H1 (cell line): ENCODE measurements at regions not wholly inside any gene's neighbourhood (a gene's known extent, or its start where the extent isn't known, plus 50 kb on each side); places are given as distances from the start of the nearest gene placed in this dataset.

ENCODE experiments used
- CTCF ChIA-PET: fragments of 300-600 bp; sonication (Branson Sonifier 250); formaldehyde crosslinking; loops from one replicate; lab custom pipeline; 2021; ENCODE audit not compliant: partially characterized antibody; lab: Charles Lee
- POLR2A ChIA-PET: fragments of 300-600 bp; sonication (Branson Sonifier 250); formaldehyde crosslinking; loops from one replicate; lab custom pipeline; 2021; ENCODE audit warnings: inconsistent platforms; ENCODE audit not compliant: partially characterized antibody; lab: Charles Lee
- DNase-seq, 2 experiments: peaks; one replicate each; pipeline versions ENCODE4 v3.0.0 to v3.0.0-alpha.2; 2010 to 2022; ENCODE audit warnings: low spot score in 2 of 2, low read depth in 1 of 2, mixed read lengths in 1 of 2
- FAIRE-seq: peaks from 2 replicates; lab custom pipeline; 2011; peaks lifted over from hg19 to GRCh38; lab: Jason Lieb, UNC
- H2AFZ ChIP-seq: 2 replicates; pipeline ENCODE4 v1.8.1; 2012; ENCODE audit warnings: low read length, inconsistent platforms
- H2AK5ac ChIP-seq: 2 replicates; pipeline ENCODE4 v1.6.1; 2013; ENCODE audit warnings: low read depth, low read length
- H2BK120ac ChIP-seq: replicated peaks from 2 replicates; pipeline ENCODE3; 2013; ENCODE audit warnings: low read depth, low read length, inconsistent platforms
- H2BK12ac ChIP-seq: 2 replicates; pipeline ENCODE4 v1.6.1; 2013; ENCODE audit warnings: low read depth, low read length
- H2BK15ac ChIP-seq: 2 replicates; pipeline ENCODE4 v1.6.1; 2013; ENCODE audit warnings: low read length
- H2BK20ac ChIP-seq: 2 replicates; pipeline ENCODE4 v1.6.1; 2013; ENCODE audit warnings: low read length
- H2BK5ac ChIP-seq: 2 replicates; pipeline ENCODE4 v1.6.1; 2013; ENCODE audit warnings: low read depth, low read length
- H3K14ac ChIP-seq: 2 replicates; pipeline ENCODE4 v1.6.1; 2013; ENCODE audit warnings: inconsistent platforms; ENCODE audit not compliant: insufficient read length
- H3K18ac ChIP-seq: 2 replicates; pipeline ENCODE4 v1.6.1; 2013; ENCODE audit warnings: low read length; ENCODE audit errors: extremely low read depth
- H3K23ac ChIP-seq: 2 replicates; pipeline ENCODE4 v1.6.1; 2013; ENCODE audit warnings: inconsistent platforms; ENCODE audit not compliant: insufficient read length
- H3K23me2 ChIP-seq: 2 replicates; pipeline ENCODE4 v1.6.1; 2013; ENCODE audit warnings: low read depth, low read length
- H3K27ac ChIP-seq: 2 replicates; pipeline ENCODE4 v1.6.1; 2011; ENCODE audit warnings: low read depth, low read length, inconsistent platforms
- H3K27me3 ChIP-seq, 4 experiments: replicated peaks in 1 of 4; 1 replicate in 1 of 4; 2 replicates in 3 of 4; pipeline versions ENCODE4 v1.6.1 to v1.8.1; 2011 to 2013; ENCODE audit warnings: low read length in 3 of 4, mild to moderate bottlenecking in 3 of 4, inconsistent platforms in 2 of 4, mixed read lengths in 2 of 4, moderate library complexity in 1 of 4; ENCODE audit not compliant: control insufficient read depth in 3 of 4, insufficient read depth in 3 of 4; ENCODE audit errors: extremely low read depth in 1 of 4
- H3K36me3 ChIP-seq, 4 experiments: 2 replicates each; pipeline versions ENCODE4 v1.6.1 to v1.8.1; 2011 to 2013; ENCODE audit warnings: mild to moderate bottlenecking in 4 of 4, low read length in 3 of 4, moderate library complexity in 2 of 4, control low read depth in 1 of 4, inconsistent platforms in 1 of 4; ENCODE audit not compliant: insufficient read depth in 4 of 4, control insufficient read depth in 2 of 4
- H3K4ac ChIP-seq: replicated peaks from 2 replicates; pipeline ENCODE3; 2013; ENCODE audit warnings: low read length, low read depth, mixed read lengths, inconsistent platforms; ENCODE audit not compliant: insufficient read length
- H3K4me1 ChIP-seq, 4 experiments: replicated peaks in 1 of 4; 1 replicate in 1 of 4; 2 replicates in 3 of 4; pipeline versions ENCODE4 v1.6.1 to v1.8.1; 2011 to 2013; ENCODE audit warnings: low read length in 3 of 4, inconsistent platforms in 2 of 4, mixed read lengths in 1 of 4; ENCODE audit not compliant: insufficient read depth in 4 of 4, control insufficient read depth in 3 of 4
- H3K4me2 ChIP-seq, 2 experiments: 2 replicates each; pipeline versions ENCODE4 v1.6.1 to v1.8.1; 2011 to 2013; ENCODE audit warnings: low read depth in 2 of 2, low read length in 2 of 2, control low read depth in 1 of 2, inconsistent platforms in 1 of 2, mild to moderate bottlenecking in 1 of 2; ENCODE audit not compliant: insufficient read depth in 1 of 2
- H3K4me3 ChIP-seq, 4 experiments: fragments of 200-600, 300-600 bp in 1 of 4; sonication (generic), shearing (Covaris generic), sonication (Bioruptor Twin) in 1 of 4; 2 replicates each; pipeline versions ENCODE4 v1.5.1 to v1.8.1; 2011 to 2016; ENCODE audit warnings: low read length in 4 of 4, low read depth in 3 of 4, control low read depth in 2 of 4, inconsistent platforms in 2 of 4, mild to moderate bottlenecking in 2 of 4, mixed read lengths in 1 of 4, moderate library complexity in 1 of 4; ENCODE audit not compliant: insufficient read depth in 2 of 4; ENCODE audit errors: extremely low read depth in 1 of 4
- H3K56ac ChIP-seq: replicated peaks from 2 replicates; pipeline ENCODE3; 2013; ENCODE audit warnings: low read depth, mild to moderate bottlenecking, mixed read lengths, low read length, inconsistent platforms; ENCODE audit not compliant: insufficient read length
- H3K79me1 ChIP-seq: 2 replicates; pipeline ENCODE4 v1.6.1; 2013; ENCODE audit warnings: low read depth, low read length, control low read depth
- H3K79me2 ChIP-seq, 2 experiments: 2 replicates each; pipeline versions ENCODE4 v1.6.1 to v1.8.1; 2012 to 2013; ENCODE audit warnings: low read length in 2 of 2, mild to moderate bottlenecking in 2 of 2, inconsistent platforms in 1 of 2; ENCODE audit not compliant: insufficient read depth in 2 of 2, control insufficient read depth in 1 of 2
- H3K9ac ChIP-seq, 4 experiments: replicated peaks in 1 of 4; 1 replicate in 1 of 4; 2 replicates in 3 of 4; pipeline versions ENCODE4 v1.6.1 to v1.8.1; 2011 to 2013; ENCODE audit warnings: low read depth in 3 of 4, low read length in 3 of 4, control low read depth in 2 of 4, mild to moderate bottlenecking in 2 of 4, moderate library complexity in 2 of 4, inconsistent platforms in 1 of 4; ENCODE audit errors: extremely low read depth in 1 of 4
- H3K9me3 ChIP-seq, 2 experiments: 2 replicates each; pipeline versions ENCODE4 v1.6.1 to v1.8.1; 2012 to 2013; ENCODE audit warnings: mild to moderate bottlenecking in 2 of 2, moderate library complexity in 2 of 2, control low read depth in 1 of 2, inconsistent platforms in 1 of 2, low read depth in 1 of 2, low read length in 1 of 2, mixed read lengths in 1 of 2; ENCODE audit not compliant: insufficient read depth in 2 of 2
- H4K20me1 ChIP-seq, 2 experiments: replicated peaks in 1 of 2; 2 replicates each; pipeline versions ENCODE3 to v1.8.1; 2011 to 2013; ENCODE audit warnings: inconsistent platforms in 2 of 2, low read length in 2 of 2, mild to moderate bottlenecking in 1 of 2; ENCODE audit not compliant: insufficient read depth in 2 of 2, control insufficient read depth in 1 of 2
- H4K5ac ChIP-seq: 2 replicates; pipeline ENCODE4 v1.6.1; 2013; ENCODE audit warnings: low read length, low read depth, mixed read lengths, inconsistent platforms; ENCODE audit not compliant: insufficient read length
- H4K8ac ChIP-seq: 2 replicates; pipeline ENCODE4 v1.8.0; 2013; ENCODE audit warnings: mild to moderate bottlenecking, moderate library complexity, low read length, inconsistent platforms; ENCODE audit not compliant: insufficient read depth; ENCODE audit errors: extremely low read depth
- H4K91ac ChIP-seq: replicated peaks from 2 replicates; pipeline ENCODE3; 2013; ENCODE audit warnings: low read length, mixed read lengths, inconsistent platforms; ENCODE audit not compliant: insufficient read length
- FOSL1 ChIP-seq: IDR thresholded peaks from 2 replicates; pipeline ENCODE4 v1.6.1; 2011; ENCODE audit warnings: mild to moderate bottlenecking, low read depth, low read length, moderate library complexity; ENCODE audit not compliant: insufficient read depth
- GABPA ChIP-seq: IDR thresholded peaks from 2 replicates; pipeline ENCODE4 v1.6.1; 2011; ENCODE audit warnings: mild to moderate bottlenecking, low read length, moderate library complexity, borderline replicate concordance; ENCODE audit not compliant: insufficient read depth
- WGBS, 2 experiments: shearing (Covaris generic) in 1 of 2; methylation state at CpG; one replicate each; pipeline versions ENCODE4 v1.1.6 to v1.1.7; 2013 to 2015; ENCODE audit warnings: low lambda C conversion rate in 2 of 2, mixed read lengths in 2 of 2, inconsistent platforms in 1 of 2, low coverage in 1 of 2, missing lambda C conversion rate in 1 of 2; ENCODE audit not compliant: insufficient replicate concordance in 2 of 2, insufficient coverage in 1 of 2, insufficient read length in 1 of 2; ENCODE audit errors: extremely low coverage in 1 of 2, missing lambda C conversion rate in 1 of 2; 5-methylcytosine and 5-hydroxymethylcytosine counted together

GRCh38 chr18:75844146-75844545 lies 416.6 kb upstream of the SMIM21 start:
- POLR2A ChIA-PET, result no interaction called here
- H3K36me3 ChIP-seq, result no peaks in the 10 kb centered on the region
- H2BK15ac ChIP-seq, result no peak overlapping the region
- H3K23ac ChIP-seq, result no peak overlapping the region
- H2BK12ac ChIP-seq, result no peak overlapping the region
- H2BK120ac ChIP-seq, result no peak overlapping the region
- H4K91ac ChIP-seq, result no peak overlapping the region
- no peak overlapping the region for H2BK5ac ChIP-seq
- no peak overlapping the region for H3K4ac ChIP-seq
- H2BK20ac ChIP-seq, result no peak overlapping the region
- peak; percentile 83 for TF ChIP-seq FOSL1
- TF ChIP-seq GABPA, result no peak
- H2AFZ ChIP-seq, result no peak overlapping the region
- CTCF ChIA-PET, result no interaction called here
- no peaks in the 10 kb centered on the region for H4K20me1 ChIP-seq
- no peak overlapping the region for H3K14ac ChIP-seq
- H3K4me1 ChIP-seq, result peaks cover 0 to 5% (median under 1%) of the 10 kb centered on the region in 4 experiments; a peak in 1 of 7 replicates
- no peak for DNase-seq
- no peak overlapping the region for H3K18ac ChIP-seq
- H3K23me2 ChIP-seq, result no peaks in the 10 kb centered on the region
- H3K9me3 ChIP-seq, result peaks cover 0 to 2% of the 10 kb centered on the region in 2 experiments; a peak in 1 of 4 replicates
- H2AK5ac ChIP-seq, result no peak overlapping the region
- no peak for FAIRE-seq
- H3K4me3 ChIP-seq, result no peak overlapping the region
- WGBS, 2 experiments, result 87% methylated on average over 3 of the region's 3 CpGs; no CpG with 5 or more reads in 1 of the 2 experiments
- no peak overlapping the region for H3K27ac ChIP-seq
- no peak overlapping the region for H3K56ac ChIP-seq
- H4K5ac ChIP-seq, result no peak overlapping the region
- no peak overlapping the region for H4K8ac ChIP-seq
- H3K79me1 ChIP-seq, result no peaks in the 10 kb centered on the region
- H3K79me2 ChIP-seq, result no peaks in the 10 kb centered on the region
- H3K27me3 ChIP-seq, result no peaks in the 10 kb centered on the region
- H3K9ac ChIP-seq, result no peak overlapping the region
- no peak overlapping the region for H3K4me2 ChIP-seq
